T-helper 17 cell (primary cell): ENCODE measurements at regions not wholly inside any gene's neighbourhood (a gene's known extent, or its start where the extent isn't known, plus 50 kb on each side); places are given as distances from the start of the nearest gene placed in this dataset.

ENCODE experiments used
- ATAC-seq: fragments of 150-1000 bp; cut with Tn5 transposase; 2 replicates; pipeline ENCODE4 v1.10.0; 2021; ENCODE audit warnings: mild to moderate bottlenecking, moderate library complexity
- DNase-seq, 3 donors: peaks; one replicate each; pipeline versions ENCODE4 v3.0.0 to v3.0.0-alpha.2; 2020 to 2021
- H3K9me3 ChIP-seq: one replicate; pipeline ENCODE4 v1.7.0; 2013; ENCODE audit warnings: low read length, mild to moderate bottlenecking; ENCODE audit not compliant: control insufficient read depth, poor library complexity, severe bottlenecking
- H3K27ac Mint-ChIP-seq: one replicate; pipeline ENCODE4 v1.8.0; 2022; ENCODE audit warnings: mild to moderate bottlenecking, moderate library complexity, mixed read lengths
- H3K27me3 Mint-ChIP-seq: one replicate; pipeline ENCODE4 v1.8.0; 2022; ENCODE audit warnings: mixed read lengths
- H3K36me3 Mint-ChIP-seq: one replicate; pipeline ENCODE4 v1.8.0; 2022; ENCODE audit warnings: low read depth, mixed read lengths
- H3K4me1 Mint-ChIP-seq: one replicate; pipeline ENCODE4 v1.8.0; 2022; ENCODE audit warnings: mild to moderate bottlenecking, mixed read lengths
- H3K4me3 Mint-ChIP-seq: one replicate; pipeline ENCODE4 v1.8.0; 2022; ENCODE audit warnings: mild to moderate bottlenecking, moderate library complexity, mixed read lengths

GRCh38 chr3:11705049-11705448 is 61.3 kb upstream of the VGLL4 start:
- Mint-ChIP-seq H3K27me3 (no peaks in the 10 kb centered on the region), H3K36me3 (peaks cover 7% of the 10 kb centered on the region), H3K4me3 (peak overlapping the region; percentile 39), H3K4me1 (peaks cover 4% of the 10 kb centered on the region), H3K27ac (no peak overlapping the region)
- H3K9me3 ChIP-seq: no peaks in the 10 kb centered on the region
- ATAC-seq (no peak), DNase-seq (no peak)

- Mint-ChIP-seq H3K4me1 (peaks cover 4% of the 10 kb centered on the region), H3K27me3 (no peaks in the 10 kb centered on the region), H3K4me3 (no peak overlapping the region), H3K36me3 (peaks cover 7% of the 10 kb centered on the region), H3K27ac (no peak overlapping the region)
- DNase-seq: no peak
- H3K9me3 ChIP-seq: no peaks in the 10 kb centered on the region
- ATAC-seq: no peak
Observed at GRCh38 chr3:11703146-11703545, 59.4 kb upstream of the VGLL4 start.

GRCh38 chr3:11699083-11699427 is 55.3 kb upstream of the VGLL4 start:
- peaks cover 2% of the 10 kb centered on the region for H3K4me1 Mint-ChIP-seq
- DNase-seq: no peak
- no peak overlapping the region for H3K27ac Mint-ChIP-seq
- H3K36me3 Mint-ChIP-seq: peaks cover 7% of the 10 kb centered on the region
- no peak overlapping the region for H3K4me3 Mint-ChIP-seq
- no peaks in the 10 kb centered on the region for H3K9me3 ChIP-seq
- H3K27me3 Mint-ChIP-seq: no peaks in the 10 kb centered on the region
- ATAC-seq: no peak

GRCh38 chr3:11698326-11699082 is 54.8 kb upstream of the VGLL4 start:
- peaks cover 7% of the 10 kb centered on the region for H3K36me3 Mint-ChIP-seq
- no peak overlapping the region for H3K27ac Mint-ChIP-seq
- H3K27me3 Mint-ChIP-seq: no peaks in the 10 kb centered on the region
- peaks cover 2% of the 10 kb centered on the region for H3K4me1 Mint-ChIP-seq
- ATAC-seq (no peak), DNase-seq (no peak)
- H3K4me3 Mint-ChIP-seq: no peak overlapping the region
- no peaks in the 10 kb centered on the region for H3K9me3 ChIP-seq

GRCh38 chr3:11697701-11698100 is 54.0 kb upstream of the VGLL4 start:
- Mint-ChIP-seq H3K36me3 (peaks cover 7% of the 10 kb centered on the region), H3K27me3 (no peaks in the 10 kb centered on the region), H3K4me1 (peaks cover 2% of the 10 kb centered on the region), H3K27ac (no peak overlapping the region), H3K4me3 (no peak overlapping the region)
- no peak for ATAC-seq
- H3K9me3 ChIP-seq: no peaks in the 10 kb centered on the region
- no peak for DNase-seq

- H3K36me3 Mint-ChIP-seq: peaks cover 2% of the 10 kb centered on the region
- no peak for DNase-seq
- H3K9me3 ChIP-seq: no peaks in the 10 kb centered on the region
- H3K4me1 Mint-ChIP-seq: peaks cover 4% of the 10 kb centered on the region
- no peak overlapping the region for H3K4me3 Mint-ChIP-seq
- H3K27ac Mint-ChIP-seq: no peak overlapping the region
- no peaks in the 10 kb centered on the region for H3K27me3 Mint-ChIP-seq
- ATAC-seq: no peak
Observed at GRCh38 chr3:11696054-11696453, 52.3 kb upstream of the VGLL4 start.
